DND-41 (cell line): ENCODE measurements at regions not wholly inside any gene's neighbourhood (a gene's known extent, or its start where the extent isn't known, plus 50 kb on each side); places are given as distances from the start of the nearest gene placed in this dataset.

Source experiments
- CTCF ChIP-seq: IDR thresholded peaks from 2 replicates; pipeline ENCODE4 v1.5.1; 2012; ENCODE audit warnings: borderline replicate concordance, low read length, moderate library complexity, mild to moderate bottlenecking; ENCODE audit not compliant: poor library complexity, severe bottlenecking; ENCODE audit errors: extremely low read depth
- EZH2 ChIP-seq: IDR thresholded peaks from 3 replicates; pipeline ENCODE4 v1.6.1; 2012; ENCODE audit warnings: borderline replicate concordance, low read depth, mild to moderate bottlenecking, moderate library complexity, low read length, inconsistent platforms; ENCODE audit not compliant: severe bottlenecking

GRCh38 chr4:43496188-43496587 is 603.7 kb downstream of the GRXCR1 start:
- TF ChIP-seq EZH2 (no peak), CTCF (no peak)
